ENCODE measurements at regions not wholly inside any gene's neighbourhood (a gene's known extent, or its start where the extent isn't known, plus 50 kb on each side); places are given as distances from the start of the nearest gene placed in this dataset.

- no peak for DNase-seq
Measured at GRCh38 chr1:117678246-117678977, 72.6 kb downstream of the TENT5C start.

- no peak for DNase-seq
Measured at GRCh38 chr1:117679299-117679698, 73.5 kb downstream of the TENT5C start.

GRCh38 chr1:117679868-117680267, 74.0 kb downstream of the TENT5C start:
- DNase-seq = no peak

- DNase-seq = no peak
Measured at GRCh38 chr1:117680316-117681002, 74.6 kb downstream of the TENT5C start.

- DNase-seq = no peak
Measured at GRCh38 chr1:117681093-117681900, 75.4 kb downstream of the TENT5C start.

- DNase-seq = no peak
Measured at GRCh38 chr1:117681901-117682250, 76.0 kb downstream of the TENT5C start.

- DNase-seq = no peak
Measured at GRCh38 chr1:117682372-117682771, 76.5 kb downstream of the TENT5C start.

GRCh38 chr1:117683571-117684285, 77.9 kb downstream of the TENT5C start:
- no peak for DNase-seq

GRCh38 chr1:117685936-117686806, 80.3 kb downstream of the TENT5C start:
- DNase-seq = no peak

- no peak for DNase-seq
Measured at GRCh38 chr1:117686907-117687306, 81.1 kb downstream of the TENT5C start.

GRCh38 chr1:117689997-117690625, 84.3 kb downstream of the TENT5C start:
- no peak for DNase-seq

GRCh38 chr1:117691942-117692341, 86.1 kb downstream of the TENT5C start:
- DNase-seq = no peak

GRCh38 chr1:117694543-117694942, 88.7 kb downstream of the TENT5C start:
- DNase-seq = no peak

- DNase-seq = no peak
Measured at GRCh38 chr1:117695796-117696490, 90.1 kb downstream of the TENT5C start.

- no peak for DNase-seq
Measured at GRCh38 chr1:117696561-117696960, 90.7 kb downstream of the TENT5C start.

GRCh38 chr1:117697220-117697781, 91.5 kb downstream of the TENT5C start:
- no peak for DNase-seq

- no peak for DNase-seq
Measured at GRCh38 chr1:117698398-117699160, 92.7 kb downstream of the TENT5C start.

GRCh38 chr1:117699953-117700352, 94.1 kb downstream of the TENT5C start:
- DNase-seq = no peak

- no peak for DNase-seq
Measured at GRCh38 chr1:117702654-117703053, 96.8 kb downstream of the TENT5C start.

GRCh38 chr1:117707371-117707770, 101.5 kb downstream of the TENT5C start:
- DNase-seq = no peak

Data from stimulated activated CD4-positive, alpha-beta T cell treated with anti-CD3 and anti-CD28 coated beads, Interleukin-4, amount 100 ng/mL, for 1 hour (primary cell).